Keratinocyte (primary cell): ENCODE measurements at regions not wholly inside any gene's neighbourhood (a gene's known extent, or its start where the extent isn't known, plus 50 kb on each side); places are given as distances from the start of the nearest gene placed in this dataset.

Experiments
- DNase-seq: peaks from one replicate; pipeline ENCODE4 v3.0.0-alpha.2; 2011; ENCODE audit warnings: low read depth, missing footprints, low spot score
- FAIRE-seq: peaks from 2 replicates; lab custom pipeline; 2011; peaks lifted over from hg19 to GRCh38; lab: Jason Lieb, UNC
- H2AFZ ChIP-seq: 2 replicates; pipeline ENCODE4 v1.6.0; 2012; ENCODE audit warnings: low read length, control low read depth, inconsistent platforms; ENCODE audit not compliant: control insufficient read depth
- H3K27ac ChIP-seq: 2 replicates; pipeline ENCODE4 v1.5.1; 2011; ENCODE audit warnings: low read length; ENCODE audit not compliant: control insufficient read depth, insufficient read depth
- H3K27me3 ChIP-seq: 3 replicates; pipeline ENCODE4 v1.6.0; 2011; ENCODE audit warnings: low read length; ENCODE audit not compliant: control insufficient read depth, insufficient read depth; ENCODE audit errors: extremely low read depth
- H3K36me3 ChIP-seq, 2 experiments: 2 replicates in 1 of 2; 3 replicates in 1 of 2; pipeline ENCODE4 v1.5.1; 2011; ENCODE audit warnings: low read length in 2 of 2, mild to moderate bottlenecking in 1 of 2; ENCODE audit not compliant: control insufficient read depth in 2 of 2, insufficient read depth in 2 of 2; ENCODE audit errors: extremely low read depth in 1 of 2
- H3K4me1 ChIP-seq: 3 replicates; pipeline ENCODE4 v1.5.1; 2011; ENCODE audit warnings: low read length; ENCODE audit not compliant: control insufficient read depth, insufficient read depth; ENCODE audit errors: extremely low read depth
- H3K4me2 ChIP-seq: 3 replicates; pipeline ENCODE4 v1.6.0; 2011; ENCODE audit warnings: low read depth, low read length; ENCODE audit not compliant: control insufficient read depth, insufficient read depth; ENCODE audit errors: extremely low read depth
- H3K4me3 ChIP-seq, 3 experiments: fragments of 200-600 bp in 1 of 3; sonication (generic) in 1 of 3; 2 replicates in 2 of 3; 3 replicates in 1 of 3; pipeline ENCODE4 v1.5.1; 2011 to 2016; ENCODE audit warnings: low read length in 3 of 3, mild to moderate bottlenecking in 3 of 3, control low read depth in 2 of 3, inconsistent platforms in 1 of 3, low read depth in 1 of 3, mixed read lengths in 1 of 3, mixed run types in 1 of 3, moderate library complexity in 1 of 3; ENCODE audit not compliant: control insufficient read depth in 2 of 3, insufficient read depth in 2 of 3; ENCODE audit errors: extremely low read depth in 1 of 3
- H3K79me2 ChIP-seq: 2 replicates; pipeline ENCODE4 v1.6.0; 2012; ENCODE audit warnings: low read length; ENCODE audit not compliant: control insufficient read depth, insufficient read depth
- H3K9ac ChIP-seq: 3 replicates; pipeline ENCODE4 v1.6.0; 2011; ENCODE audit warnings: low read length; ENCODE audit not compliant: control insufficient read depth, insufficient read depth; ENCODE audit errors: extremely low read depth
- H3K9me1 ChIP-seq: 3 replicates; pipeline ENCODE4 v1.6.0; 2011; ENCODE audit warnings: low read length; ENCODE audit not compliant: control insufficient read depth, insufficient read depth; ENCODE audit errors: extremely low read depth
- H3K9me3 ChIP-seq: 2 replicates; pipeline ENCODE4 v1.5.1; 2012; ENCODE audit warnings: low read depth, low read length; ENCODE audit not compliant: control insufficient read depth
- H4K20me1 ChIP-seq: 3 replicates; pipeline ENCODE4 v1.6.0; 2011; ENCODE audit warnings: low read length; ENCODE audit not compliant: control insufficient read depth, insufficient read depth; ENCODE audit errors: extremely low read depth
- CTCF ChIP-seq, 3 experiments: IDR thresholded peaks in 1 of 3; conservative IDR thresholded peaks in 1 of 3; optimal IDR thresholded peaks in 1 of 3; 2 replicates in 2 of 3; 3 replicates in 1 of 3; pipeline versions ENCODE3 to v1.5.1; 2011; ENCODE audit warnings: low read length in 3 of 3, mild to moderate bottlenecking in 3 of 3, moderate library complexity in 2 of 3, control low read depth in 1 of 3, inconsistent platforms in 1 of 3; ENCODE audit not compliant: insufficient read depth in 2 of 3; ENCODE audit errors: extremely low read depth in 1 of 3
- EZH2 ChIP-seq: IDR thresholded peaks from one replicate; pipeline ENCODE4 v1.6.1; 2012; ENCODE audit warnings: inconsistent platforms, mild to moderate bottlenecking, low read length, moderate library complexity
- dilution Hi-C: fragments of 300-500 bp; cut with MboI; formaldehyde crosslinking; loops from one replicate; pipeline ENCODE4 v1.7.0; 2020; ENCODE audit warnings: low sequenced_read_pairs; ENCODE audit not compliant: extremely low pct_ligation_motif_present

- no peaks in the 10 kb centered on the region for H3K36me3 ChIP-seq
- H3K79me2 ChIP-seq, result no peaks in the 10 kb centered on the region
- H3K4me2 ChIP-seq, result no peak overlapping the region
- H2AFZ ChIP-seq, result no peak overlapping the region
- no peak overlapping the region for H3K27ac ChIP-seq
- H3K4me1 ChIP-seq, result no peaks in the 10 kb centered on the region
- peaks cover 2% of the 10 kb centered on the region for H4K20me1 ChIP-seq
- H3K9me1 ChIP-seq, result no peaks in the 10 kb centered on the region
- H3K27me3 ChIP-seq, result peaks cover 19% of the 10 kb centered on the region
- dilution Hi-C loops, result no loop called here
- no peak for TF ChIP-seq CTCF (optimal IDR thresholded peaks at IDR 0.05 in 1 of 3, IDR thresholded peaks at IDR 0.05 in 1 of 3, conservative IDR thresholded peaks at IDR 0.05 in 1 of 3; ENCODE audit: extremely low read depth in 1 of 3, insufficient read depth in 2 of 3, low read length in 3 of 3)
- TF ChIP-seq EZH2, result no peak
- no peak overlapping the region for H3K9ac ChIP-seq
- FAIRE-seq, result no peak
- no peak for DNase-seq
- no peak overlapping the region for H3K4me3 ChIP-seq
- no peaks in the 10 kb centered on the region for H3K9me3 ChIP-seq
Observed at GRCh38 chr20:62566266-62566665, 76.0 kb upstream of the SLCO4A1 start.

GRCh38 chr20:62566771-62567170, 75.5 kb upstream of the SLCO4A1 start:
- H3K9me1 ChIP-seq, result no peaks in the 10 kb centered on the region
- TF ChIP-seq CTCF (optimal IDR thresholded peaks at IDR 0.05 in 1 of 3, IDR thresholded peaks at IDR 0.05 in 1 of 3, conservative IDR thresholded peaks at IDR 0.05 in 1 of 3; ENCODE audit: extremely low read depth in 1 of 3, insufficient read depth in 2 of 3, low read length in 3 of 3), result no peak
- no peak for TF ChIP-seq EZH2
- H3K4me1 ChIP-seq, result no peaks in the 10 kb centered on the region
- no peak overlapping the region for H3K4me3 ChIP-seq
- dilution Hi-C loops, result no loop called here
- DNase-seq (no peak), FAIRE-seq (no peak)
- H3K4me2 ChIP-seq, result no peak overlapping the region
- H3K27me3 ChIP-seq, result peaks cover 14% of the 10 kb centered on the region
- H3K9ac ChIP-seq, result no peak overlapping the region
- H4K20me1 ChIP-seq, result peaks cover 2% of the 10 kb centered on the region
- H2AFZ ChIP-seq, result no peak overlapping the region
- H3K79me2 ChIP-seq, result no peaks in the 10 kb centered on the region
- no peaks in the 10 kb centered on the region for H3K9me3 ChIP-seq
- no peaks in the 10 kb centered on the region for H3K36me3 ChIP-seq
- no peak overlapping the region for H3K27ac ChIP-seq
